H1 (cell line): ENCODE measurements at regions not wholly inside any gene's neighbourhood (a gene's known extent, or its start where the extent isn't known, plus 50 kb on each side); places are given as distances from the start of the nearest gene placed in this dataset.

Source experiments
- CTCF ChIA-PET: fragments of 300-600 bp; sonication (Branson Sonifier 250); formaldehyde crosslinking; loops from one replicate; lab custom pipeline; 2021; ENCODE audit not compliant: partially characterized antibody; lab: Charles Lee
- POLR2A ChIA-PET: fragments of 300-600 bp; sonication (Branson Sonifier 250); formaldehyde crosslinking; loops from one replicate; lab custom pipeline; 2021; ENCODE audit warnings: inconsistent platforms; ENCODE audit not compliant: partially characterized antibody; lab: Charles Lee
- DNase-seq, 2 experiments: peaks; one replicate each; pipeline versions ENCODE4 v3.0.0 to v3.0.0-alpha.2; 2010 to 2022; ENCODE audit warnings: low spot score in 2 of 2, low read depth in 1 of 2, mixed read lengths in 1 of 2
- FAIRE-seq: peaks from 2 replicates; lab custom pipeline; 2011; peaks lifted over from hg19 to GRCh38; lab: Jason Lieb, UNC
- H2AFZ ChIP-seq: 2 replicates; pipeline ENCODE4 v1.8.1; 2012; ENCODE audit warnings: low read length, inconsistent platforms
- H2AK5ac ChIP-seq: 2 replicates; pipeline ENCODE4 v1.6.1; 2013; ENCODE audit warnings: low read depth, low read length
- H2BK120ac ChIP-seq: replicated peaks from 2 replicates; pipeline ENCODE3; 2013; ENCODE audit warnings: low read depth, low read length, inconsistent platforms
- H2BK12ac ChIP-seq: 2 replicates; pipeline ENCODE4 v1.6.1; 2013; ENCODE audit warnings: low read depth, low read length
- H2BK15ac ChIP-seq: 2 replicates; pipeline ENCODE4 v1.6.1; 2013; ENCODE audit warnings: low read length
- H2BK20ac ChIP-seq: 2 replicates; pipeline ENCODE4 v1.6.1; 2013; ENCODE audit warnings: low read length
- H2BK5ac ChIP-seq: 2 replicates; pipeline ENCODE4 v1.6.1; 2013; ENCODE audit warnings: low read depth, low read length
- H3K14ac ChIP-seq: 2 replicates; pipeline ENCODE4 v1.6.1; 2013; ENCODE audit warnings: inconsistent platforms; ENCODE audit not compliant: insufficient read length
- H3K18ac ChIP-seq: 2 replicates; pipeline ENCODE4 v1.6.1; 2013; ENCODE audit warnings: low read length; ENCODE audit errors: extremely low read depth
- H3K23ac ChIP-seq: 2 replicates; pipeline ENCODE4 v1.6.1; 2013; ENCODE audit warnings: inconsistent platforms; ENCODE audit not compliant: insufficient read length
- H3K23me2 ChIP-seq: 2 replicates; pipeline ENCODE4 v1.6.1; 2013; ENCODE audit warnings: low read depth, low read length
- H3K27ac ChIP-seq: 2 replicates; pipeline ENCODE4 v1.6.1; 2011; ENCODE audit warnings: low read depth, low read length, inconsistent platforms
- H3K27me3 ChIP-seq, 4 experiments: replicated peaks in 1 of 4; 1 replicate in 1 of 4; 2 replicates in 3 of 4; pipeline versions ENCODE4 v1.6.1 to v1.8.1; 2011 to 2013; ENCODE audit warnings: low read length in 3 of 4, mild to moderate bottlenecking in 3 of 4, inconsistent platforms in 2 of 4, mixed read lengths in 2 of 4, moderate library complexity in 1 of 4; ENCODE audit not compliant: control insufficient read depth in 3 of 4, insufficient read depth in 3 of 4; ENCODE audit errors: extremely low read depth in 1 of 4
- H3K36me3 ChIP-seq, 4 experiments: 2 replicates each; pipeline versions ENCODE4 v1.6.1 to v1.8.1; 2011 to 2013; ENCODE audit warnings: mild to moderate bottlenecking in 4 of 4, low read length in 3 of 4, moderate library complexity in 2 of 4, control low read depth in 1 of 4, inconsistent platforms in 1 of 4; ENCODE audit not compliant: insufficient read depth in 4 of 4, control insufficient read depth in 2 of 4
- H3K4ac ChIP-seq: replicated peaks from 2 replicates; pipeline ENCODE3; 2013; ENCODE audit warnings: low read length, low read depth, mixed read lengths, inconsistent platforms; ENCODE audit not compliant: insufficient read length
- H3K4me1 ChIP-seq, 4 experiments: replicated peaks in 1 of 4; 1 replicate in 1 of 4; 2 replicates in 3 of 4; pipeline versions ENCODE4 v1.6.1 to v1.8.1; 2011 to 2013; ENCODE audit warnings: low read length in 3 of 4, inconsistent platforms in 2 of 4, mixed read lengths in 1 of 4; ENCODE audit not compliant: insufficient read depth in 4 of 4, control insufficient read depth in 3 of 4
- H3K4me2 ChIP-seq, 2 experiments: 2 replicates each; pipeline versions ENCODE4 v1.6.1 to v1.8.1; 2011 to 2013; ENCODE audit warnings: low read depth in 2 of 2, low read length in 2 of 2, control low read depth in 1 of 2, inconsistent platforms in 1 of 2, mild to moderate bottlenecking in 1 of 2; ENCODE audit not compliant: insufficient read depth in 1 of 2
- H3K4me3 ChIP-seq, 4 experiments: fragments of 200-600, 300-600 bp in 1 of 4; sonication (generic), shearing (Covaris generic), sonication (Bioruptor Twin) in 1 of 4; 2 replicates each; pipeline versions ENCODE4 v1.5.1 to v1.8.1; 2011 to 2016; ENCODE audit warnings: low read length in 4 of 4, low read depth in 3 of 4, control low read depth in 2 of 4, inconsistent platforms in 2 of 4, mild to moderate bottlenecking in 2 of 4, mixed read lengths in 1 of 4, moderate library complexity in 1 of 4; ENCODE audit not compliant: insufficient read depth in 2 of 4; ENCODE audit errors: extremely low read depth in 1 of 4
- H3K56ac ChIP-seq: replicated peaks from 2 replicates; pipeline ENCODE3; 2013; ENCODE audit warnings: low read depth, mild to moderate bottlenecking, mixed read lengths, low read length, inconsistent platforms; ENCODE audit not compliant: insufficient read length
- H3K79me1 ChIP-seq: 2 replicates; pipeline ENCODE4 v1.6.1; 2013; ENCODE audit warnings: low read depth, low read length, control low read depth
- H3K79me2 ChIP-seq, 2 experiments: 2 replicates each; pipeline versions ENCODE4 v1.6.1 to v1.8.1; 2012 to 2013; ENCODE audit warnings: low read length in 2 of 2, mild to moderate bottlenecking in 2 of 2, inconsistent platforms in 1 of 2; ENCODE audit not compliant: insufficient read depth in 2 of 2, control insufficient read depth in 1 of 2
- H3K9ac ChIP-seq, 4 experiments: replicated peaks in 1 of 4; 1 replicate in 1 of 4; 2 replicates in 3 of 4; pipeline versions ENCODE4 v1.6.1 to v1.8.1; 2011 to 2013; ENCODE audit warnings: low read depth in 3 of 4, low read length in 3 of 4, control low read depth in 2 of 4, mild to moderate bottlenecking in 2 of 4, moderate library complexity in 2 of 4, inconsistent platforms in 1 of 4; ENCODE audit errors: extremely low read depth in 1 of 4
- H3K9me3 ChIP-seq, 2 experiments: 2 replicates each; pipeline versions ENCODE4 v1.6.1 to v1.8.1; 2012 to 2013; ENCODE audit warnings: mild to moderate bottlenecking in 2 of 2, moderate library complexity in 2 of 2, control low read depth in 1 of 2, inconsistent platforms in 1 of 2, low read depth in 1 of 2, low read length in 1 of 2, mixed read lengths in 1 of 2; ENCODE audit not compliant: insufficient read depth in 2 of 2
- H4K20me1 ChIP-seq, 2 experiments: replicated peaks in 1 of 2; 2 replicates each; pipeline versions ENCODE3 to v1.8.1; 2011 to 2013; ENCODE audit warnings: inconsistent platforms in 2 of 2, low read length in 2 of 2, mild to moderate bottlenecking in 1 of 2; ENCODE audit not compliant: insufficient read depth in 2 of 2, control insufficient read depth in 1 of 2
- H4K5ac ChIP-seq: 2 replicates; pipeline ENCODE4 v1.6.1; 2013; ENCODE audit warnings: low read length, low read depth, mixed read lengths, inconsistent platforms; ENCODE audit not compliant: insufficient read length
- H4K8ac ChIP-seq: 2 replicates; pipeline ENCODE4 v1.8.0; 2013; ENCODE audit warnings: mild to moderate bottlenecking, moderate library complexity, low read length, inconsistent platforms; ENCODE audit not compliant: insufficient read depth; ENCODE audit errors: extremely low read depth
- H4K91ac ChIP-seq: replicated peaks from 2 replicates; pipeline ENCODE3; 2013; ENCODE audit warnings: low read length, mixed read lengths, inconsistent platforms; ENCODE audit not compliant: insufficient read length
- CREB1 ChIP-seq: IDR thresholded peaks from 2 replicates; pipeline ENCODE4 v1.6.1; 2012; ENCODE audit warnings: inconsistent platforms
- RAD21 ChIP-seq, 2 experiments: IDR thresholded peaks in 1 of 2; conservative IDR thresholded peaks in 1 of 2; 2 replicates each; pipeline ENCODE4 v1.6.1; 2011; ENCODE audit warnings: low read depth in 2 of 2, low read length in 2 of 2, improper control_type of control experiment in 1 of 2, inconsistent platforms in 1 of 2, mild to moderate bottlenecking in 1 of 2, moderate library complexity in 1 of 2
- WGBS, 2 experiments: shearing (Covaris generic) in 1 of 2; methylation state at CpG; one replicate each; pipeline versions ENCODE4 v1.1.6 to v1.1.7; 2013 to 2015; ENCODE audit warnings: low lambda C conversion rate in 2 of 2, mixed read lengths in 2 of 2, inconsistent platforms in 1 of 2, low coverage in 1 of 2, missing lambda C conversion rate in 1 of 2; ENCODE audit not compliant: insufficient replicate concordance in 2 of 2, insufficient coverage in 1 of 2, insufficient read length in 1 of 2; ENCODE audit errors: extremely low coverage in 1 of 2, missing lambda C conversion rate in 1 of 2; 5-methylcytosine and 5-hydroxymethylcytosine counted together
- TF ChIP-seq, protein P1 (sequence below), 3 experiments: IDR thresholded peaks; 1 replicate in 2 of 3; 2 replicates in 1 of 3; pipeline versions ENCODE4 v1.5.1 to v1.6.1; 2011; ENCODE audit warnings: low read length in 3 of 3, mild to moderate bottlenecking in 3 of 3, inconsistent platforms in 2 of 3, low read depth in 1 of 3, moderate library complexity in 1 of 3; ENCODE audit not compliant: insufficient read depth in 1 of 3; ENCODE audit errors: control extremely low read depth in 1 of 3

DNA sequence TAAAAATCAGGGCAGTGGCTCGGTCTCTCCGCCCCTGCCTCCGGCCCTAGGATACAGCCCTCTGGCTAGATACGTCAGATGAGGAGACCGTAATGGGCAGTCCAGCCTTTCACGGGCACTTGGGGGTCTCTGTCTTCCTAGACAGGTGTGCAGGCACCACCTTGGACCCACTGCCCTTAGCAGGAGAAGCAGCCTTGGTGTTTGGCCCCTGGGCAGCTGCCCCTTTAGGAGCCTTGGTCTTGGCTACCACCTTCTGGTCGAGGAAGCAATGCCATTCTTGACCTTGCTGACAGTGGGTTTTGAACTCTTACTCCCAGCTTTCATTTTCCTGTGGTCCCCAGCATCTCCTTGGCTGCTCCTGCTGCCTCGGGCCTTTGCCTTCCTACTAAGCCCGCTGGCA is 149.7 kb upstream of the FRMD4B start:
- no peak for FAIRE-seq
- no peak overlapping the region for H2BK120ac ChIP-seq
- WGBS, 2 experiments: 92% methylated on average over 9 of the region's 9 CpGs; no CpG with 5 or more reads in 1 of the 2 experiments
- POLR2A ChIA-PET: interaction anchor here (0.7 kb wide), 1 partner anchor 11 kb away, joined by 3 read pairs; no protein-coding TSS in a partner anchor
- no peak overlapping the region for H3K4me2 ChIP-seq
- no peak overlapping the region for H4K8ac ChIP-seq
- no peak overlapping the region for H2BK15ac ChIP-seq
- H3K9ac ChIP-seq: no peak overlapping the region
- no peaks in the 10 kb centered on the region for H3K36me3 ChIP-seq
- H3K4ac ChIP-seq: no peak overlapping the region
- peaks cover 0 to under 1% (median 0%) of the 10 kb centered on the region in 4 experiments; a peak in 1 of 7 replicates for H3K27me3 ChIP-seq
- H2BK12ac ChIP-seq: no peak overlapping the region
- no peak overlapping the region for H3K4me3 ChIP-seq
- TF ChIP-seq, protein P1, sequence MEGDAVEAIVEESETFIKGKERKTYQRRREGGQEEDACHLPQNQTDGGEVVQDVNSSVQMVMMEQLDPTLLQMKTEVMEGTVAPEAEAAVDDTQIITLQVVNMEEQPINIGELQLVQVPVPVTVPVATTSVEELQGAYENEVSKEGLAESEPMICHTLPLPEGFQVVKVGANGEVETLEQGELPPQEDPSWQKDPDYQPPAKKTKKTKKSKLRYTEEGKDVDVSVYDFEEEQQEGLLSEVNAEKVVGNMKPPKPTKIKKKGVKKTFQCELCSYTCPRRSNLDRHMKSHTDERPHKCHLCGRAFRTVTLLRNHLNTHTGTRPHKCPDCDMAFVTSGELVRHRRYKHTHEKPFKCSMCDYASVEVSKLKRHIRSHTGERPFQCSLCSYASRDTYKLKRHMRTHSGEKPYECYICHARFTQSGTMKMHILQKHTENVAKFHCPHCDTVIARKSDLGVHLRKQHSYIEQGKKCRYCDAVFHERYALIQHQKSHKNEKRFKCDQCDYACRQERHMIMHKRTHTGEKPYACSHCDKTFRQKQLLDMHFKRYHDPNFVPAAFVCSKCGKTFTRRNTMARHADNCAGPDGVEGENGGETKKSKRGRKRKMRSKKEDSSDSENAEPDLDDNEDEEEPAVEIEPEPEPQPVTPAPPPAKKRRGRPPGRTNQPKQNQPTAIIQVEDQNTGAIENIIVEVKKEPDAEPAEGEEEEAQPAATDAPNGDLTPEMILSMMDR (IDR thresholded peaks at IDR 0.05; ENCODE audit: control extremely low read depth in 1 of 3, insufficient read depth in 1 of 3, low read depth in 1 of 3, low read length in 3 of 3): peak; percentile 21 to 42 (median 40); a peak in 3 of 4 replicates
- no peak for TF ChIP-seq CREB1
- peak; percentile 55 to 69 for TF ChIP-seq RAD21 (IDR thresholded peaks at IDR 0.05 in 1 of 2, conservative IDR thresholded peaks at IDR 0.05 in 1 of 2; ENCODE audit: low read depth in 2 of 2, low read length in 2 of 2)
- no peak overlapping the region for H2BK20ac ChIP-seq
- no peak overlapping the region for H2BK5ac ChIP-seq
- peaks cover 0 to 8% (median 3%) of the 10 kb centered on the region in 4 experiments; a peak in 2 of 7 replicates for H3K4me1 ChIP-seq
- no peak overlapping the region for H4K5ac ChIP-seq
- H2AK5ac ChIP-seq: no peak overlapping the region
- H2AFZ ChIP-seq: no peak overlapping the region
- H3K79me1 ChIP-seq: no peaks in the 10 kb centered on the region; the same call in 1 of the 2 replicates
- peaks cover 0 to 6% of the 10 kb centered on the region in 2 experiments for H4K20me1 ChIP-seq
- no peak overlapping the region for H4K91ac ChIP-seq
- no peak for DNase-seq
- 0 out of 4 replicates have a peak, but pooled peaks cover 0 to 4% of the 10 kb centered on the region in 2 experiments for H3K79me2 ChIP-seq
- no peak overlapping the region for H3K27ac ChIP-seq
- H3K14ac ChIP-seq: no peak overlapping the region
- CTCF ChIA-PET: interaction anchor here (0.8 to 1.5 kb wide), 6 partner anchors 10 to 416 kb away, joined by 3 to 8 read pairs (median 4); no protein-coding TSS in a partner anchor
- H3K56ac ChIP-seq: no peak overlapping the region
- H3K23ac ChIP-seq: no peak overlapping the region
- H3K23me2 ChIP-seq: no peaks in the 10 kb centered on the region
- no peaks in the 10 kb centered on the region for H3K9me3 ChIP-seq
- no peak overlapping the region for H3K18ac ChIP-seq
